Fibroblast of lung (primary cell): ENCODE measurements at regions not wholly inside any gene's neighbourhood (a gene's known extent, or its start where the extent isn't known, plus 50 kb on each side); places are given as distances from the start of the nearest gene placed in this dataset.

Experiments
- CTCF ChIP-seq, 2 donors: IDR thresholded peaks in 1 of 2; conservative IDR thresholded peaks in 1 of 2; 1 replicate in 1 of 2; 2 replicates in 1 of 2; pipeline ENCODE4 v1.5.1; 2011 to 2012; ENCODE audit warnings: low read length in 2 of 2, control low read depth in 1 of 2, inconsistent platforms in 1 of 2, low read depth in 1 of 2, mild to moderate bottlenecking in 1 of 2
- EZH2 ChIP-seq: IDR thresholded peaks from 2 replicates; pipeline ENCODE4 v1.5.1; 2012; ENCODE audit warnings: low read length, control low read depth, mild to moderate bottlenecking; ENCODE audit errors: missing control alignments

GRCh38 chr10:123563994-123564393, 102.2 kb upstream of the GPR26 start:
- TF ChIP-seq CTCF (conservative IDR thresholded peaks at IDR 0.05 in 1 of 2, IDR thresholded peaks at IDR 0.05 in 1 of 2; ENCODE audit: low read depth in 1 of 2, low read length in 2 of 2) (no peak), EZH2 (no peak)
